NCI-H2107 (cell line): ENCODE measurements at regions not wholly inside any gene's neighbourhood (a gene's known extent, or its start where the extent isn't known, plus 50 kb on each side); places are given as distances from the start of the nearest gene placed in this dataset.
"Not testable (repeated sequence)": the region's sequence is repeated elsewhere in the genome, so short reads cannot be mapped to it uniquely, and the experiment has no call there.

Experiments used
- DNase-seq: peaks from one replicate; lab custom pipeline; 2025; lab: John Stamatoyannopoulos, UW

GRCh38 chr6:168177103-168177891 is 98.3 kb upstream of the FRMD1 start:
- DNase-seq: no peak

GRCh38 chr6:168171673-168172353 is 92.8 kb upstream of the FRMD1 start:
- DNase-seq: no peak

GRCh38 chr6:168170841-168171601 is 92.0 kb upstream of the FRMD1 start:
- DNase-seq: no peak

- DNase-seq: no peak
Observed at GRCh38 chr6:168169624-168170023, 90.6 kb upstream of the FRMD1 start.

- not testable (repeated sequence) for DNase-seq
Observed at GRCh38 chr6:168168936-168169335, 89.9 kb upstream of the FRMD1 start.

GRCh38 chr6:168168330-168168729 is 89.3 kb upstream of the FRMD1 start:
- not testable (repeated sequence) for DNase-seq

- DNase-seq: no peak
Observed at GRCh38 chr6:168167431-168168315, 88.7 kb upstream of the FRMD1 start.

- no peak for DNase-seq
Observed at GRCh38 chr6:168166627-168167026, 87.6 kb upstream of the FRMD1 start.

GRCh38 chr6:168165891-168166290 is 86.9 kb upstream of the FRMD1 start:
- no peak for DNase-seq

- DNase-seq: no peak
Observed at GRCh38 chr6:168165373-168165772, 86.4 kb upstream of the FRMD1 start.

- no peak for DNase-seq
Observed at GRCh38 chr6:168164462-168165061, 85.5 kb upstream of the FRMD1 start.

GRCh38 chr6:168163096-168163731 is 84.2 kb upstream of the FRMD1 start:
- no peak for DNase-seq

GRCh38 chr6:168162366-168162765 is 83.4 kb upstream of the FRMD1 start:
- DNase-seq: no peak

GRCh38 chr6:168161371-168161750 is 82.3 kb upstream of the FRMD1 start:
- DNase-seq: no peak

- no peak for DNase-seq
Observed at GRCh38 chr6:168160506-168161370, 81.7 kb upstream of the FRMD1 start.

- no peak for DNase-seq
Observed at GRCh38 chr6:168159506-168159905, 80.5 kb upstream of the FRMD1 start.

GRCh38 chr6:168158980-168159349 is 80.0 kb upstream of the FRMD1 start:
- no peak for DNase-seq

- DNase-seq: peak; percentile 55
Observed at GRCh38 chr6:168158213-168158979, 79.4 kb upstream of the FRMD1 start.
